Transverse colon (tissue), 4 donors: ENCODE measurements at regions not wholly inside any gene's neighbourhood (a gene's known extent, or its start where the extent isn't known, plus 50 kb on each side); places are given as distances from the start of the nearest gene placed in this dataset.

Experiments used
- EP300 ChIP-seq: sonication (generic); formaldehyde crosslinking; IDR thresholded peaks from one replicate; pipeline ENCODE4 v1.6.1; 2017; ENCODE audit warnings: antibody characterized with exemption, low read depth
- POLR2A ChIP-seq: fragments of 450-650 bp; IDR thresholded peaks from one replicate; pipeline ENCODE4 v1.6.1; 2016; ENCODE audit warnings: antibody characterized with exemption, mild to moderate bottlenecking, moderate library complexity
- POLR2AphosphoS5 ChIP-seq, 3 donors: sonication (generic); formaldehyde crosslinking; IDR thresholded peaks; one replicate each; pipeline ENCODE4 v1.6.1; 2016; ENCODE audit warnings: antibody characterized with exemption in 3 of 3
- TF ChIP-seq, protein P1 (sequence below), 5 experiments: fragments of 200-600 bp in 3 of 5; fragments of 450-650 bp in 2 of 5; sonication (generic) in 3 of 5; IDR thresholded peaks; 1 replicate in 2 of 5; 2 replicates in 3 of 5; pipeline ENCODE4 v1.5.1; 2016 to 2017; ENCODE audit warnings: antibody characterized with exemption in 5 of 5, inconsistent platforms in 3 of 5, mild to moderate bottlenecking in 2 of 5, moderate library complexity in 1 of 5

GRCh38 chr17:14922411-14922810, 342.7 kb downstream of the PMP22 start:
- TF ChIP-seq, protein P1, sequence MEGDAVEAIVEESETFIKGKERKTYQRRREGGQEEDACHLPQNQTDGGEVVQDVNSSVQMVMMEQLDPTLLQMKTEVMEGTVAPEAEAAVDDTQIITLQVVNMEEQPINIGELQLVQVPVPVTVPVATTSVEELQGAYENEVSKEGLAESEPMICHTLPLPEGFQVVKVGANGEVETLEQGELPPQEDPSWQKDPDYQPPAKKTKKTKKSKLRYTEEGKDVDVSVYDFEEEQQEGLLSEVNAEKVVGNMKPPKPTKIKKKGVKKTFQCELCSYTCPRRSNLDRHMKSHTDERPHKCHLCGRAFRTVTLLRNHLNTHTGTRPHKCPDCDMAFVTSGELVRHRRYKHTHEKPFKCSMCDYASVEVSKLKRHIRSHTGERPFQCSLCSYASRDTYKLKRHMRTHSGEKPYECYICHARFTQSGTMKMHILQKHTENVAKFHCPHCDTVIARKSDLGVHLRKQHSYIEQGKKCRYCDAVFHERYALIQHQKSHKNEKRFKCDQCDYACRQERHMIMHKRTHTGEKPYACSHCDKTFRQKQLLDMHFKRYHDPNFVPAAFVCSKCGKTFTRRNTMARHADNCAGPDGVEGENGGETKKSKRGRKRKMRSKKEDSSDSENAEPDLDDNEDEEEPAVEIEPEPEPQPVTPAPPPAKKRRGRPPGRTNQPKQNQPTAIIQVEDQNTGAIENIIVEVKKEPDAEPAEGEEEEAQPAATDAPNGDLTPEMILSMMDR (IDR thresholded peaks at IDR 0.05), result no peak
- no peak for TF ChIP-seq POLR2A
- TF ChIP-seq POLR2AphosphoS5 (IDR thresholded peaks at IDR 0.05), result no peak
- TF ChIP-seq EP300, result no peak
